Left hindlimb (tissue), 1 donor: ENCODE measurements at regions not wholly inside any gene's neighbourhood (a gene's known extent, or its start where the extent isn't known, plus 50 kb on each side); places are given as distances from the start of the nearest gene placed in this dataset.

Experiments
- DNase-seq: peaks from one replicate; pipeline ENCODE4 v3.0.0-alpha.2; 2018

DNA sequence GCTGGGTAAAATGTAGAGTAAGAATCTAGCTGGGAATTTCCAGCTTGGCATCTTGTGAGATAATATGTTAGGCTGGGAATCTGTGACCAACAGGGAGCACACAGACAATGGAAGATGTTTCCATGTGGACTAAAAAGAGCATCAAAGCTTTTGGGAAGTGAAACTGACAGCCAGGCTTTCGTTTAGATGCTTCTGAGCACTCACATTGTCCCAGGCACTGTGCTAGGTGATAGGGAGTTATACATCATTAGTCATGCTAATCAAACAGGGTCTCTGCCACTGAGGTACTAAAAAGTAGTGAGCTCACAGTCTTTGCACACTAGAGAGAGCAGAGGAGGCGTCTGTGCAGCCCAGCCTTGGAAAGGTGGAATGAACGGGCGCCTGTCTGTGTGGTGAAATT is 101.9 kb upstream of the SCOC start:
- DNase-seq = no peak

- DNase-seq = no peak
Observed at GRCh38 chr4:140269369-140269768, 104.1 kb upstream of the SCOC start.

GRCh38 chr4:140268186-140268841 is 105.1 kb upstream of the SCOC start:
- DNase-seq = no peak

DNA sequence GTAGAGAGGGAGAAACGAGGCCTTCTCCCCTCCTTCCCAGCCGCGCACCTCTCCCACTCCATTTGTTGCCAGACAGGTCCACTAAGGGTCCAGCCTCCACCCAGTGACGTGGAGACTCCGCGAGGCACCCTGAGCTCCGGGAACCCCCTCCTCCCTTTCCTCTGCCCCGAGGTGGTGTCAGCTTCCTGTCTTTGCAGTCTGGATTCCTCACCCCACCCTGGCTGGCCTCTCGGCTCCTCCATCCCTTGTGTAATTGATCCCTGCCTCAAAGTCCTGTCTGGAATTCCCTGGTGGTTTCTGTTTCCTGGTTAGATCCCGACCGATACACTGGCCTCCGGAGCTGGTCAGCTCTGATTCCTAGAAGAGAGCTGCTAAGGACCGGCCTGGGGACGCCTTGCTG is 105.9 kb upstream of the SCOC start:
- no peak for DNase-seq

GRCh38 chr4:140266958-140267568 is 106.4 kb upstream of the SCOC start:
- DNase-seq = no peak

- no peak for DNase-seq
Observed at GRCh38 chr4:140260227-140260626, 106.2 kb upstream of the MAML3 start.

DNA sequence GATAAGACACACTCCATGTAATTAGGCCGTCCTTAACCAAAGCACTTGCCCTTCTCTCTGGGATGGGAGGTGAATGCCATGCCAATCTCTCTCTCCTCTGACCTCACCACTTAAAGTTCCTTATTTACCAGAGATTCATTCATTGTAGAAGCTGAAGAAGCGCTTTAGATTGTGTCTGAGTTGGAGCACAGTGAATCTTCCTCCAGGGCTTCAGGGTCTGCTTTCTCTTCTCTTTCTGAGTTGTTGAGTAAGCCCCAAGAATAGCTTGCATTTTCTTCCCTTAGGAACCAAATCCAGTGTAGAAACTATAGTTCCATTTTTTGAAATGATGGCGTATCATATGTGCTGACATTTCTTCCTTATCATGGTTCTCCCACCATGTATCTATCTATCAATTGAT is 104.5 kb upstream of the MAML3 start:
- DNase-seq = no peak

DNA sequence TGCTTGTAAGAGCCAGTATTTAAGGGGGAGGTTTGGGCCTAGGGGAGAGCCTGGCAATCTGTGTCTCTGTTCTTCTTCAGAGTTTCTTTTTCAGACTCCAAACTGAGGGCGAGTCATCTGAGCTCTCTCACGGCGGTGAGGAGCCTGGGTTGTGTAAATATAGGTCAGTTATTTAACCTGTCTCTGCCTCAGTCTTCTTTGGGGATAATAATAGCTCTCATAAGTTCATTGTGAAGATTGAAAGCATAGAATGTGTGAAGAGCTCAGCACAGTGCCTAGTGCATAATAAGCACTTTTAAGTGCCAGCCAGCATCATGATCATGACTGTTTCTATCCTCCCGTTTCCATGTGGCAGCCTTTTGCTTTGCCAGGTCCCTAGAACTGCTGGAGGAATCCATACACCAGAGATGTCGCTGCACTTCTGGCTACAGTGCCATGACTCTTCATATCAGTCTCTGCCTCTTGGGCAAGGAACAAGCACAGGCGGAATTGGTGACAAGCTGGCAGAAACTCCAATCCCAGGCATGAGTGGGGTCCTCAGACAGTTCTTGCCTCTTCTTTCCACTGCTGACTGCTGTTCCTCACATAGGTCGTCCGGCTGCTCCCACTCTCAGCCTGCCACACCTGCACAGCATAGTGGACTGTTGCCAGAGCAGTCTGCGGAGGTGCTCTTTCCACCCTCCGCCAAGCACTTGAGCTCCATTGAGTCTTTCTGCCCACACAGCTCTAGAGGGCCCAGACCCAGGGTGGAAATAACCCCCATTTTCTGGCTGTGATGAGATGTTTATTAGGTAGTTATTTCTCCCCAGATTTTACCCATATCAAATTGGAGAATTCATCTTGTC is 103.7 kb upstream of the MAML3 start:
- no peak for DNase-seq

GRCh38 chr4:140256941-140257340 is 103.0 kb upstream of the MAML3 start:
- DNase-seq = no peak

- DNase-seq = no peak
Observed at GRCh38 chr4:140256335-140256734, 102.4 kb upstream of the MAML3 start.

GRCh38 chr4:140255927-140256326 is 101.9 kb upstream of the MAML3 start:
- no peak for DNase-seq

- DNase-seq = no peak
Observed at GRCh38 chr4:140255467-140255866, 101.5 kb upstream of the MAML3 start.

- no peak for DNase-seq
Observed at GRCh38 chr4:140254651-140255299, 100.8 kb upstream of the MAML3 start.

DNA sequence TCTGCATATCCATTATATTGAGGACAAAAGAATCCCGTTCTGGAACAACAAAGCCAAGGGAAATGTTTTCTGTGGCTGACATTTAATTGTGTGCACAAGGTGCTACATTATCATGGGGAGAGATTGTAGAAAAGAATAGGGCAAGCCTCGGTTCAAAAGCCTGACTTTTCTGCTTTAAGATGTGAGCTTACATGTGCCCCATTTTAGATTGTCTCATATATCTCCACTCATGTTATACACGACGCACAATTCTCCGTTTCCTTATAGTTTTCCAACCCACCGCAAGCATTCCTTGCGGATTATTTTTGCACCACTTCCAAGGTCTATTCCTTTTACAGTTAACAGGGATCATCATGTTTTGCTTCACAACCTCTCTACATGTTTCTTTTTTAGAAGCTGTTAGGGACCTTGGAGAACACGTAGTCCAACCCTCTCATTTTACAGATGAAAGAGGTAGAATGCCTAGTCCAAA is 99.6 kb upstream of the MAML3 start:
- DNase-seq = no peak

GRCh38 chr4:140252742-140253555 is 99.0 kb upstream of the MAML3 start:
- DNase-seq = peak; percentile 88

GRCh38 chr4:140252141-140252741 is 98.3 kb upstream of the MAML3 start:
- no peak for DNase-seq

DNA sequence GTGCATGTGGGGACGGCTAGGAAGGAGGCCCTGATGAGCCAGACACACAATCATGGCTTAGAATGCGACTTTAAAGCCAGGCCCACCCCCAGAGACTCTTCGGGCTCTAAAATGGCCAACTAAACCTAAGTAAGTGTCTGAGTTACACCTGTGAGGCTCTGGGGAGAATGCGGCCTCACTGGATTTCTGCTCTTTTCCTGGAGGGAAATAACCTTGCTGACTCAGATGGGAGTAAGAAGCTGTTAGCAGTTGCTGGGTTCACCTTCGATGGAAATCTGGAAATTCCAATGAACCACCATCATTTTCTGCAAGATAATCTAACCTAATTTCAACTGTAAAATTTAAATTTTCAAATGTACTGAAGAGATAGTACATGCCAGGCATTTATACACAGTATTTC is 97.6 kb upstream of the MAML3 start:
- no peak for DNase-seq

DNA sequence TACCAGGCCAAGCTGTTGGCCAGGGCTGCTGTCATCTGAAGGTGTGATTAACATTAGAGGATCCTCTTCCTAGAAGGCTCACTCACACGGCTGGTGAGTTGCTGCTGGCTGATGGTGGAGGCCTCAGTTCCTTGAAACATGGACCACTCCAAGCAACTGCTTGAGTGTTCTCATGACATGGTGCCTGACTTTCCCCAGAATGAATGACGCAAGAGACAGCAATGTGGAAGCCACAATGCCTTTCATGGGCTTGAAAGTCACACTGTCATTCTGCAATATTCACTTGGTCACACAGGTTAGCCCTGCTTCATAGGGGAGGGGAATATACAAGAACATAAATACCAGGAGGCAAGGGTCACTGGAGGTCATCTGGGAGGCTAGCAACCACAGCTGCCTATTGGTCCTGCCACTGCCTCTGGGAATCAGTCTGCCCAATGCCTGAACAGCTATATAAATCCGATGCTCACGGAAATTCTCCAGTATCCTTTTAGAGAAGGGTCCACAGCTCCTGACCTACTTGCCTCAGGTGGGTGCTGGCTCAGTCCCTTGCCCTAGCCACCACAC is 97.1 kb upstream of the MAML3 start:
- DNase-seq = no peak

GRCh38 chr4:140249351-140249750 is 95.4 kb upstream of the MAML3 start:
- DNase-seq = no peak

DNA sequence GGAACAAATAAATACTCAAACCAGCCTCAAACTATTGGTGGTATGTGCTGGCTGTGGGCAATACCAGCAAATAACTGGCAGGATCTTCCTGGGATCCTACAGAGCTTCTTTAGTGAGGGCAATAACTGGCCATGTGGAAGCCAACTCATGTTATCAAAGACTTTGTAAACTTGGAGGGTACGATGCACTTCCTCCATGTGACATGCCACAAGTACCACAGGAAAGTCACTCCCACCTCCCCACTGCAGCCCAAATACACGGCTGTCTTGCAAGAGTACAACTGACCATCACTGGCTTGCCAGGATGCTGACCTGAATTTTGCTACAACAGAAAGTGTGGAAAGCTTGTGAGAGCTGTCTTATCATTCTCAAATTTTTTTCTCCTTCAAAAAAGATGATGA is 93.3 kb upstream of the MAML3 start:
- no peak for DNase-seq

DNA sequence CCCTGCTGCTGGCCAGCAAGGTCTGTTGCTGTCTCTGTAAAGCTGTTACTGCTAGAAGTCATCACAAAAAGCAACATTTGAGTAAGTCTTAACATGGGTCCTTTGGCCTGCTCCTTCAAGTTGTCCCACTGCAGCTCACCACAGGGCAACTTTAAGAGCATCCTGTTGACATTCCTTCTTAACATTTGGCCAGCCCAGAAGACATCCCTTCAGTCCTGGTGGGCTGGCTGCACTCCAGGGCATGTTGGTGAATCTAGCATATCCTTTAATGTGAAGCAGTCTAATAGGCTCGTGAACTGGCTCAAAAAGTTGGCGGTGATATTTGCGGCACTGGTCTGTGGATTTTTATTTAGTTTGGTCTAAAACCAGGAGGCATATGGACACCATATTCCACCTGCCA is 92.2 kb upstream of the MAML3 start:
- DNase-seq = no peak

GRCh38 chr4:140244328-140244727 is 90.3 kb upstream of the MAML3 start:
- DNase-seq = no peak
